H1 (cell line): ENCODE measurements at regions not wholly inside any gene's neighbourhood (a gene's known extent, or its start where the extent isn't known, plus 50 kb on each side); places are given as distances from the start of the nearest gene placed in this dataset.

Experiments used
- CHD1 ChIP-seq: IDR thresholded peaks from 2 replicates; pipeline ENCODE4 v1.6.1; 2012; ENCODE audit warnings: low read depth, low read length, improper control_type of control experiment
- RAD21 ChIP-seq, 2 experiments: IDR thresholded peaks in 1 of 2; conservative IDR thresholded peaks in 1 of 2; 2 replicates each; pipeline ENCODE4 v1.6.1; 2011; ENCODE audit warnings: low read depth in 2 of 2, low read length in 2 of 2, improper control_type of control experiment in 1 of 2, inconsistent platforms in 1 of 2, mild to moderate bottlenecking in 1 of 2, moderate library complexity in 1 of 2

DNA sequence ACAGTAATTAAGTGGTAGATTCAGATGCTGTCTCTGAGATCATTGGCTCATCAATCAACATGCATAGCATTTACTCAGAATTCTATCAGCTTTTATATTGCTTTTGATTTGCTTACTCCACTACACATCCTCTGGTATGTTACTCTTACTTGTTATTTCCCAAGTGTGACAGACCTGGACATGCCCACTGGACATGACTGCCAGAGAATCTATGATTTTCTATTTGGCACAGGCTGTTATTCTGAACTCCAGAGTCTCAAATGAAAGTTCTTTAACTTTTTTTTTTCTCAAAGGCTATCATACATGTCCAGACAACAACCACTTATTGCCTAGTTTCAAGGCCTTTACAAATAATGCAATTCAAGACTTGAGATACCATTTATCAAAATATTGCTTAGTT lies 116.1 kb upstream of the ARHGAP24 start (continued):
- TF ChIP-seq RAD21 (IDR thresholded peaks at IDR 0.05 in 1 of 2, conservative IDR thresholded peaks at IDR 0.05 in 1 of 2; ENCODE audit: low read depth in 2 of 2, low read length in 2 of 2) = no peak
- TF ChIP-seq CHD1 = no peak
